A549 (cell line): ENCODE measurements at regions not wholly inside any gene's neighbourhood (a gene's known extent, or its start where the extent isn't known, plus 50 kb on each side); places are given as distances from the start of the nearest gene placed in this dataset.

Experiments used
- ATAC-seq, 2 experiments: fragments of 200-7000 bp in 1 of 2; fragments of >200 bp in 1 of 2; cut with Nextera tagmentation in 1 of 2; cut with Tn5 transposase in 1 of 2; 3 replicates each; pipeline versions ENCODE4 v1.8.0 to v1.9.1; 2018 to 2020; ENCODE audit warnings: mild to moderate bottlenecking in 1 of 2, moderate library complexity in 1 of 2
- CTCF ChIA-PET: fragments of 300-600 bp; sonication (Branson Sonifier 250); formaldehyde crosslinking; extraction: SDS; loops from one replicate; lab custom pipeline; 2021; ENCODE audit warnings: antibody characterized with exemption, inconsistent platforms; lab: Yijun Ruan, JAX
- POLR2A ChIA-PET: fragments of 350-600 bp; formaldehyde crosslinking; extraction: SDS; loops from one replicate; lab custom pipeline; 2021; ENCODE audit warnings: antibody characterized with exemption, inconsistent platforms; lab: Yijun Ruan, JAX
- DNase-seq, 2 experiments: peaks; one replicate each; pipeline versions ENCODE4 v3.0.0 to v3.0.0-alpha.2; 2011 to 2016; ENCODE audit warnings: low read depth in 1 of 2, low spot score in 1 of 2
- FAIRE-seq: peaks from 2 replicates; lab custom pipeline; 2011; peaks lifted over from hg19 to GRCh38; lab: Jason Lieb, UNC
- H3K27ac ChIP-seq, 2 experiments: fragments of >200 bp; sonication (Bioruptor Twin); formaldehyde crosslinking; 3 replicates each; pipeline ENCODE4 v1.5.1; 2016 to 2017
- H3K4me1 ChIP-seq: fragments of >200 bp; sonication (Bioruptor Twin); formaldehyde crosslinking; 3 replicates; pipeline ENCODE4 v1.6.1; 2016
- H3K4me2 ChIP-seq: fragments of >200 bp; sonication (Bioruptor Twin); formaldehyde crosslinking; 3 replicates; pipeline ENCODE4 v1.6.1; 2016
- H3K4me3 ChIP-seq: fragments of >200 bp; sonication (Bioruptor Twin); formaldehyde crosslinking; 3 replicates; pipeline ENCODE4 v1.5.1; 2016
- H3K9me3 ChIP-seq: fragments of >200 bp; sonication (Bioruptor Twin); formaldehyde crosslinking; 3 replicates; pipeline ENCODE4 v1.6.1; 2016
- BHLHE40 ChIP-seq: IDR thresholded peaks from 2 replicates; pipeline ENCODE4 v1.6.1; 2012; ENCODE audit warnings: low read depth, low read length, inconsistent platforms
- CBX8 ChIP-seq: fragments of 200-600 bp; sonication (generic); IDR thresholded peaks from 2 replicates; pipeline ENCODE4 v1.6.1; 2016
- CEBPB ChIP-seq, 2 experiments: fragments of >200 bp in 1 of 2; sonication (Bioruptor Twin) in 1 of 2; formaldehyde crosslinking in 1 of 2; IDR thresholded peaks; 2 replicates each; pipeline ENCODE4 v1.6.1; 2012 to 2016
- CHD2 ChIP-seq: fragments of 150-350 bp; IDR thresholded peaks from 2 replicates; pipeline ENCODE4 v1.6.1; 2014; ENCODE audit warnings: low read length; ENCODE audit not compliant: partially characterized antibody
- CHD4 ChIP-seq: fragments of 200-600 bp; sonication (generic); IDR thresholded peaks from 2 replicates; pipeline ENCODE4 v1.6.1; 2016; ENCODE audit warnings: antibody characterized with exemption, mild to moderate bottlenecking, borderline replicate concordance
- FOSB ChIP-seq: fragments of 250-450 bp; sonication (Bioruptor Pico); IDR thresholded peaks from 2 replicates; pipeline ENCODE4 v1.5.0; 2020; ENCODE audit warnings: mild to moderate bottlenecking, moderate library complexity
- FOSL2 ChIP-seq, 2 experiments: fragments of 450-650 bp in 1 of 2; fragments of >200 bp in 1 of 2; sonication (Bioruptor Twin) in 1 of 2; formaldehyde crosslinking; IDR thresholded peaks; 2 replicates each; pipeline versions ENCODE4 v1.5.0 to v1.6.1; 2016 to 2020; ENCODE audit warnings: mild to moderate bottlenecking in 1 of 2, moderate library complexity in 1 of 2
- FOXS1 ChIP-seq: fragments of 250-450 bp; sonication (Bioruptor Pico); IDR thresholded peaks from 2 replicates; pipeline ENCODE4 v1.5.0; 2020; ENCODE audit warnings: mild to moderate bottlenecking, moderate library complexity
- GATA3 ChIP-seq: IDR thresholded peaks from 2 replicates; pipeline ENCODE4 v1.6.1; 2012; ENCODE audit warnings: borderline replicate concordance
- HOXB5 ChIP-seq: fragments of 250-450 bp; sonication (Bioruptor Pico); IDR thresholded peaks from 2 replicates; pipeline ENCODE4 v1.5.0; 2020; ENCODE audit warnings: mild to moderate bottlenecking, moderate library complexity
- JUN ChIP-seq, 2 experiments: fragments of >200 bp; sonication (Bioruptor Twin); formaldehyde crosslinking; IDR thresholded peaks; 2 replicates in 1 of 2; 3 replicates in 1 of 2; pipeline ENCODE4 v1.6.1; 2016 to 2017
- JUNB ChIP-seq: fragments of >200 bp; sonication (Bioruptor Twin); formaldehyde crosslinking; IDR thresholded peaks from 2 replicates; pipeline ENCODE4 v1.6.1; 2016
- KDM1A ChIP-seq: fragments of 200-600 bp; sonication (generic); IDR thresholded peaks from 2 replicates; pipeline ENCODE4 v1.6.1; 2016; ENCODE audit warnings: low read depth, mild to moderate bottlenecking
- MAFK ChIP-seq: fragments of 450-650 bp; IDR thresholded peaks from 2 replicates; pipeline ENCODE4 v1.6.1; 2014; ENCODE audit not compliant: partially characterized antibody
- MAX ChIP-seq: IDR thresholded peaks from 2 replicates; pipeline ENCODE4 v1.6.1; 2012
- MAZ ChIP-seq: fragments of 150-350 bp; IDR thresholded peaks from 2 replicates; pipeline ENCODE4 v1.6.1; 2014; ENCODE audit warnings: antibody characterized with exemption, low read depth, low read length, borderline replicate concordance
- MYC ChIP-seq: IDR thresholded peaks from 2 replicates; pipeline ENCODE4 v1.6.1; 2012; ENCODE audit warnings: mild to moderate bottlenecking, inconsistent platforms, low read length, improper control_type of control experiment, borderline replicate concordance
- PHF8 ChIP-seq: fragments of 200-600 bp; sonication (generic); IDR thresholded peaks from 2 replicates; pipeline ENCODE4 v1.6.1; 2016; ENCODE audit warnings: low read depth, mild to moderate bottlenecking, antibody characterized with exemption, moderate library complexity, borderline replicate concordance
- POLR2A ChIP-seq: IDR thresholded peaks from 2 replicates; pipeline ENCODE4 v1.6.1; 2012; ENCODE audit warnings: mild to moderate bottlenecking, low read length
- POLR2AphosphoS2 ChIP-seq: conservative IDR thresholded peaks from 2 replicates; pipeline ENCODE4 v1.6.1; 2012; ENCODE audit warnings: low read length, improper control_type of control experiment, inconsistent platforms
- RCOR1 ChIP-seq: fragments of 150-350 bp; IDR thresholded peaks from 2 replicates; pipeline ENCODE4 v1.6.1; 2014; ENCODE audit warnings: antibody characterized with exemption, low read length, low read depth
- REST ChIP-seq: fragments of 200-600 bp; sonication (generic); IDR thresholded peaks from 2 replicates; pipeline ENCODE4 v1.6.1; 2016; ENCODE audit warnings: antibody characterized with exemption, mild to moderate bottlenecking, moderate library complexity
- SMC3 ChIP-seq: fragments of >200 bp; sonication (Bioruptor Twin); formaldehyde crosslinking; IDR thresholded peaks from 3 replicates; pipeline ENCODE4 v1.6.1; 2018; ENCODE audit warnings: inconsistent platforms
- ZC3H11A ChIP-seq: fragments of 450-650 bp; IDR thresholded peaks from 2 replicates; pipeline ENCODE4 v1.6.1; 2014; ENCODE audit warnings: antibody characterized with exemption, mild to moderate bottlenecking
- WGBS: methylation state at CpG from one replicate; pipeline ENCODE4 v1.1.6; 2017; ENCODE audit errors: missing lambda C conversion rate; 5-methylcytosine and 5-hydroxymethylcytosine counted together
- TF ChIP-seq, protein P1 (sequence below): fragments of >200 bp; sonication (Bioruptor Twin); formaldehyde crosslinking; IDR thresholded peaks from 3 replicates; pipeline ENCODE4 v1.6.1; 2016

DNA sequence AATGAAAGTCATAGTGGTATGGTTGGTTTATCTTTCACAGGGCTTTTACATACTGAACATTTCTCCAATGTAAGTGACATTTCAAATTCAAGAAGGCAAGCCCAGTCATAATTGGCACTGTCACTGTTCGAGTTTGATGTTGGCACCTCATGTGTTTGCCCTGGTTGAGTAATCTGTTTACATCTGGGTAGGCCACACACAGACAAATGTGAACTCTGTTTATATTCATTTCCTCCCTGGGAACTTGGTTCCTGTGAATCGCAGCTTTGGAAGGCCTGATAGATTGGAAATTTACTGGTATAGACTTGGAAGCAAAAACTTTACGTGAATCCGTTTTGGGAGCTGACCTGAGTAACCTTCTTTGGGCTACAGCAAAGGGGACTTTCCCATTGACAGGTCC is 395.2 kb upstream of the AZI2 start:
- ATAC-seq = no peak
- Histone ChIP-seq H3K9me3 (no peaks in the 10 kb centered on the region), H3K4me1 (no peaks in the 10 kb centered on the region), H3K27ac (no peak overlapping the region), H3K4me2 (peak overlapping the region; percentile 20; the same call in 1 of the 3 replicates)
- ChIA-PET CTCF (interaction anchor here (1.3 kb wide), 1 partner anchor 10 kb away, joined by 5 read pairs; no protein-coding TSS in a partner anchor), POLR2A (no interaction called here)
- FAIRE-seq = no peak
- DNase-seq = peak in 1 of 2 experiments; percentile 31
- 14% methylated on average over 4 of the region's 4 CpGs for WGBS
- TF ChIP-seq MYC = no peak
- no peak for TF ChIP-seq RCOR1
- no peak for TF ChIP-seq MAX
- TF ChIP-seq KDM1A = no peak
- no peak for TF ChIP-seq SMC3
- TF ChIP-seq CBX8 = no peak
- TF ChIP-seq FOSL2 (IDR thresholded peaks at IDR 0.05) = no peak
- no peak for TF ChIP-seq FOSL2 (CRISPR knock-in tag; IDR thresholded peaks at IDR 0.05)
- no peak for TF ChIP-seq GATA3
- no peak for TF ChIP-seq CEBPB (IDR thresholded peaks at IDR 0.05)
- no peak for TF ChIP-seq MAZ
- TF ChIP-seq POLR2A = no peak
- no peak for TF ChIP-seq POLR2AphosphoS2
- TF ChIP-seq, all 56 proteins: peak for 0
- no peak overlapping the region for H3K4me3 ChIP-seq

GRCh38 chr3:28745436-28745835 is 396.8 kb upstream of the AZI2 start:
- 76% methylated on average over 4 of the region's 4 CpGs for WGBS
- CTCF ChIA-PET = interaction anchor here (0.8 kb wide), 1 partner anchor 18 kb away, joined by 3 read pairs; no protein-coding TSS in a partner anchor
- H3K9me3 ChIP-seq = no peaks in the 10 kb centered on the region
- no peak overlapping the region for H3K4me3 ChIP-seq
- H3K4me2 ChIP-seq = no peak overlapping the region
- no peak overlapping the region for H3K27ac ChIP-seq
- no peak for DNase-seq
- no peak for TF ChIP-seq PHF8
- TF ChIP-seq MAFK = no peak
- TF ChIP-seq HOXB5 = no peak
- TF ChIP-seq FOSB (CRISPR knock-in tag) = no peak
- TF ChIP-seq GATA3 = no peak
- TF ChIP-seq JUN (IDR thresholded peaks at IDR 0.05) = no peak
- TF ChIP-seq BHLHE40 = no peak
- TF ChIP-seq JUNB = no peak
- TF ChIP-seq CEBPB (IDR thresholded peaks at IDR 0.05) = no peak
- no peak for TF ChIP-seq CBX8
- no peak for TF ChIP-seq SMC3
- no peak for TF ChIP-seq CHD4
- no peak for TF ChIP-seq FOXS1 (CRISPR knock-in tag)
- TF ChIP-seq ZC3H11A = no peak
- no peak for TF ChIP-seq REST
- TF ChIP-seq, protein P1, sequence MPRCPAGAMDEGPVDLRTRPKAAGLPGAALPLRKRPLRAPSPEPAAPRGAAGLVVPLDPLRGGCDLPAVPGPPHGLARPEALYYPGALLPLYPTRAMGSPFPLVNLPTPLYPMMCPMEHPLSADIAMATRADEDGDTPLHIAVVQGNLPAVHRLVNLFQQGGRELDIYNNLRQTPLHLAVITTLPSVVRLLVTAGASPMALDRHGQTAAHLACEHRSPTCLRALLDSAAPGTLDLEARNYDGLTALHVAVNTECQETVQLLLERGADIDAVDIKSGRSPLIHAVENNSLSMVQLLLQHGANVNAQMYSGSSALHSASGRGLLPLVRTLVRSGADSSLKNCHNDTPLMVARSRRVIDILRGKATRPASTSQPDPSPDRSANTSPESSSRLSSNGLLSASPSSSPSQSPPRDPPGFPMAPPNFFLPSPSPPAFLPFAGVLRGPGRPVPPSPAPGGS = no peak
- TF ChIP-seq CHD2 = no peak
- POLR2A ChIA-PET = no interaction called here
- ATAC-seq = no peak
- FAIRE-seq = no peak
- no peaks in the 10 kb centered on the region for H3K4me1 ChIP-seq
